Thyroid gland (tissue), 4 donors: ENCODE measurements at regions not wholly inside any gene's neighbourhood (a gene's known extent, or its start where the extent isn't known, plus 50 kb on each side); places are given as distances from the start of the nearest gene placed in this dataset.

Experiments used
- POLR2A ChIP-seq, 2 donors: fragments of 450-650 bp; IDR thresholded peaks; one replicate each; pipeline ENCODE4 v1.6.1; 2017; ENCODE audit warnings: antibody characterized with exemption in 2 of 2, mild to moderate bottlenecking in 2 of 2, moderate library complexity in 1 of 2
- TF ChIP-seq, protein P1 (sequence below), 6 experiments: fragments of 200-600 bp in 3 of 6; fragments of 450-650 bp in 3 of 6; sonication (generic) in 3 of 6; IDR thresholded peaks; one replicate each; pipeline ENCODE4 v1.5.1; 2016 to 2019; ENCODE audit warnings: antibody characterized with exemption in 6 of 6, mild to moderate bottlenecking in 2 of 6, inconsistent platforms in 1 of 6, moderate library complexity in 1 of 6

- TF ChIP-seq, protein P1, sequence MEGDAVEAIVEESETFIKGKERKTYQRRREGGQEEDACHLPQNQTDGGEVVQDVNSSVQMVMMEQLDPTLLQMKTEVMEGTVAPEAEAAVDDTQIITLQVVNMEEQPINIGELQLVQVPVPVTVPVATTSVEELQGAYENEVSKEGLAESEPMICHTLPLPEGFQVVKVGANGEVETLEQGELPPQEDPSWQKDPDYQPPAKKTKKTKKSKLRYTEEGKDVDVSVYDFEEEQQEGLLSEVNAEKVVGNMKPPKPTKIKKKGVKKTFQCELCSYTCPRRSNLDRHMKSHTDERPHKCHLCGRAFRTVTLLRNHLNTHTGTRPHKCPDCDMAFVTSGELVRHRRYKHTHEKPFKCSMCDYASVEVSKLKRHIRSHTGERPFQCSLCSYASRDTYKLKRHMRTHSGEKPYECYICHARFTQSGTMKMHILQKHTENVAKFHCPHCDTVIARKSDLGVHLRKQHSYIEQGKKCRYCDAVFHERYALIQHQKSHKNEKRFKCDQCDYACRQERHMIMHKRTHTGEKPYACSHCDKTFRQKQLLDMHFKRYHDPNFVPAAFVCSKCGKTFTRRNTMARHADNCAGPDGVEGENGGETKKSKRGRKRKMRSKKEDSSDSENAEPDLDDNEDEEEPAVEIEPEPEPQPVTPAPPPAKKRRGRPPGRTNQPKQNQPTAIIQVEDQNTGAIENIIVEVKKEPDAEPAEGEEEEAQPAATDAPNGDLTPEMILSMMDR (IDR thresholded peaks at IDR 0.05) = no peak
- no peak for TF ChIP-seq POLR2A (IDR thresholded peaks at IDR 0.05)
These were observed 317.2 kb upstream of the DEPDC1 start for GRCh38 chr1:68814067-68814466.
